GM12878 (cell line): ENCODE measurements at regions not wholly inside any gene's neighbourhood (a gene's known extent, or its start where the extent isn't known, plus 50 kb on each side); places are given as distances from the start of the nearest gene placed in this dataset.

ENCODE experiments used
- CBX5 ChIP-seq: sonication (generic); IDR thresholded peaks from 2 replicates; pipeline ENCODE4 v1.6.1; 2016; ENCODE audit warnings: low read depth, moderate library complexity, mild to moderate bottlenecking, inconsistent platforms
- CTCF ChIP-seq, 3 experiments: IDR thresholded peaks in 2 of 3; conservative IDR thresholded peaks in 1 of 3; 2 replicates each; pipeline ENCODE4 v1.5.1; 2011; ENCODE audit warnings: low read depth in 3 of 3, low read length in 3 of 3, mild to moderate bottlenecking in 3 of 3, control low read depth in 2 of 3, moderate library complexity in 2 of 3, inconsistent platforms in 1 of 3, mixed read lengths in 1 of 3; ENCODE audit not compliant: control insufficient read depth in 2 of 3, insufficient read depth in 1 of 3; ENCODE audit errors: extremely low read depth in 1 of 3
- GATAD2B ChIP-seq: fragments of 450-650 bp; conservative IDR thresholded peaks from 2 replicates; pipeline ENCODE4 v1.6.1; 2017; ENCODE audit warnings: low read depth, mild to moderate bottlenecking, moderate library complexity
- MAX ChIP-seq: IDR thresholded peaks from 2 replicates; pipeline ENCODE4 v1.6.1; 2012; ENCODE audit warnings: low read depth, low read length, improper control_type of control experiment
- MTA3 ChIP-seq: IDR thresholded peaks from 2 replicates; pipeline ENCODE4 v1.6.1; 2012; ENCODE audit warnings: low read length, inconsistent platforms, borderline replicate concordance
- POLR2A ChIP-seq: IDR thresholded peaks from 2 replicates; pipeline ENCODE4 v1.6.1; 2011; ENCODE audit warnings: low read depth, mild to moderate bottlenecking, low read length
- RAD51 ChIP-seq: fragments of 450-650 bp; IDR thresholded peaks from 2 replicates; pipeline ENCODE4 v1.6.1; 2016; ENCODE audit warnings: moderate library complexity, mild to moderate bottlenecking, inconsistent platforms
- RUNX3 ChIP-seq: IDR thresholded peaks from 2 replicates; pipeline ENCODE4 v1.6.1; 2012; ENCODE audit warnings: low read length, inconsistent platforms
- SREBF1 ChIP-seq: IDR thresholded peaks from 2 replicates; pipeline ENCODE4 v1.6.1; 2012; ENCODE audit warnings: mild to moderate bottlenecking, low read length
- SREBF2 ChIP-seq: IDR thresholded peaks from 2 replicates; pipeline ENCODE4 v1.6.1; 2012; ENCODE audit warnings: mild to moderate bottlenecking, low read length
- USF2 ChIP-seq: IDR thresholded peaks from 2 replicates; pipeline ENCODE4 v1.6.1; 2011; ENCODE audit warnings: low read depth, low read length, improper control_type of control experiment, borderline replicate concordance

- TF ChIP-seq GATAD2B = no peak
- no peak for TF ChIP-seq POLR2A
- no peak for TF ChIP-seq MAX
- TF ChIP-seq RUNX3 = no peak
- no peak for TF ChIP-seq MTA3
- no peak for TF ChIP-seq USF2
- TF ChIP-seq CTCF (IDR thresholded peaks at IDR 0.05 in 2 of 3, conservative IDR thresholded peaks at IDR 0.05 in 1 of 3; ENCODE audit: control insufficient read depth in 2 of 3, extremely low read depth in 1 of 3, insufficient read depth in 1 of 3, low read depth in 3 of 3, low read length in 3 of 3) = no peak
- no peak for TF ChIP-seq RAD51
- no peak for TF ChIP-seq SREBF1
- no peak for TF ChIP-seq CBX5
- no peak for TF ChIP-seq SREBF2
These were observed 432.3 kb upstream of the DAB2 start for GRCh38 chr5:39857041-39857440.
